Central memory CD4-positive, alpha-beta T cell (primary cell): ENCODE measurements at regions not wholly inside any gene's neighbourhood (a gene's known extent, or its start where the extent isn't known, plus 50 kb on each side); places are given as distances from the start of the nearest gene placed in this dataset.

Source experiments
- DNase-seq: peaks from one replicate; pipeline ENCODE4 v3.0.0; 2022

GRCh38 chr2:120920454-120921148 lies 184.9 kb downstream of the GLI2 start:
- no peak for DNase-seq

- DNase-seq, result no peak
These were observed 185.8 kb downstream of the GLI2 start for GRCh38 chr2:120921457-120921856.

GRCh38 chr2:120922571-120923332 lies 187.1 kb downstream of the GLI2 start:
- DNase-seq, result no peak

GRCh38 chr2:120923426-120923825 lies 187.8 kb downstream of the GLI2 start:
- DNase-seq, result no peak

GRCh38 chr2:120924924-120925323 lies 189.3 kb downstream of the GLI2 start:
- DNase-seq, result no peak

- no peak for DNase-seq
These were observed 191.0 kb downstream of the GLI2 start for GRCh38 chr2:120926463-120927264.

GRCh38 chr2:120927265-120927628 lies 191.6 kb downstream of the GLI2 start:
- no peak for DNase-seq

GRCh38 chr2:120929829-120930228 lies 194.2 kb downstream of the GLI2 start:
- no peak for DNase-seq

- no peak for DNase-seq
These were observed 194.6 kb downstream of the GLI2 start for GRCh38 chr2:120930236-120930635.

- DNase-seq, result no peak
These were observed 195.2 kb downstream of the GLI2 start for GRCh38 chr2:120930864-120931263.

GRCh38 chr2:120932472-120932871 lies 196.8 kb downstream of the GLI2 start:
- DNase-seq, result no peak

- no peak for DNase-seq
These were observed 197.2 kb downstream of the GLI2 start for GRCh38 chr2:120932881-120933280.

GRCh38 chr2:120933693-120934573 lies 198.3 kb downstream of the GLI2 start:
- no peak for DNase-seq

GRCh38 chr2:120934574-120935338 lies 199.1 kb downstream of the GLI2 start:
- DNase-seq, result no peak

GRCh38 chr2:120935339-120936313 lies 200.0 kb downstream of the GLI2 start:
- no peak for DNase-seq

GRCh38 chr2:120936476-120937334 lies 201.0 kb downstream of the GLI2 start:
- no peak for DNase-seq

- DNase-seq, result no peak
These were observed 202.0 kb downstream of the GLI2 start for GRCh38 chr2:120937686-120938044.

- DNase-seq, result no peak
These were observed 202.5 kb downstream of the GLI2 start for GRCh38 chr2:120938045-120938771.
